B cell (primary cell): ENCODE measurements at regions not wholly inside any gene's neighbourhood (a gene's known extent, or its start where the extent isn't known, plus 50 kb on each side); places are given as distances from the start of the nearest gene placed in this dataset.

ENCODE experiments used
- ATAC-seq: fragments of 200-7000 bp; cut with Tn5 transposase; one replicate; pipeline ENCODE4 v1.10.0; 2021; ENCODE audit warnings: low read depth, mild to moderate bottlenecking, moderate number of reproducible peaks, moderate library complexity
- CTCF ChIA-PET: fragments of 350-600 bp; sonication (Branson Sonifier 250); formaldehyde crosslinking; loops from one replicate; lab custom pipeline; 2021; ENCODE audit warnings: antibody characterized with exemption, inconsistent platforms; lab: Charles Lee
- POLR2A ChIA-PET: fragments of 350-600 bp; sonication (Branson Sonifier 250); formaldehyde crosslinking; loops from one replicate; lab custom pipeline; 2021; ENCODE audit warnings: antibody characterized with exemption; lab: Charles Lee
- DNase-seq: peaks from one replicate; pipeline ENCODE4 v3.0.0; 2013
- H2AFZ ChIP-seq: 2 replicates; pipeline ENCODE4 v1.6.1; 2012; ENCODE audit warnings: mild to moderate bottlenecking, low read depth, low read length; ENCODE audit not compliant: insufficient read depth, poor library complexity, severe bottlenecking
- H3K27ac ChIP-seq, 2 donors: 1 replicate in 1 of 2; 2 replicates in 1 of 2; pipeline ENCODE4 v1.5.1; 2012 to 2013; ENCODE audit warnings: low read length in 2 of 2, mild to moderate bottlenecking in 2 of 2, moderate library complexity in 1 of 2
- H3K27me3 ChIP-seq, 4 experiments: fragments of 200-600 bp in 1 of 4; sonication (generic) in 1 of 4; replicated peaks in 1 of 4; 1 replicate in 2 of 4; 2 replicates in 2 of 4; pipeline versions ENCODE4 v1.6.1 to v1.7.0; 2013 to 2016; ENCODE audit warnings: low read length in 3 of 4, mild to moderate bottlenecking in 2 of 4, mixed read lengths in 1 of 4, moderate library complexity in 1 of 4; ENCODE audit not compliant: insufficient read depth in 4 of 4, control insufficient read depth in 3 of 4; ENCODE audit errors: control extremely low read depth in 1 of 4
- H3K36me3 ChIP-seq, 2 experiments: replicated peaks in 1 of 2; 1 replicate in 1 of 2; 2 replicates in 1 of 2; pipeline versions ENCODE4 v1.6.1 to v1.7.1; 2013; ENCODE audit warnings: low read length in 1 of 2; ENCODE audit not compliant: insufficient read depth in 2 of 2, control insufficient read depth in 1 of 2; ENCODE audit errors: control extremely low read depth in 1 of 2, extremely low read depth in 1 of 2
- H3K4me1 ChIP-seq, 2 donors: fragments of 200-600 bp in 1 of 2; sonication (generic) in 1 of 2; 1 replicate in 1 of 2; 2 replicates in 1 of 2; pipeline versions ENCODE4 v1.5.1 to v1.6.1; 2013 to 2017; ENCODE audit warnings: low read length in 2 of 2; ENCODE audit not compliant: control insufficient read depth in 2 of 2, insufficient read depth in 2 of 2
- H3K4me2 ChIP-seq: replicated peaks from 2 replicates; pipeline ENCODE3; 2012; ENCODE audit warnings: mild to moderate bottlenecking, low read depth, low read length; ENCODE audit not compliant: poor library complexity, severe bottlenecking
- H3K4me3 ChIP-seq, 5 experiments: fragments of 200-600 bp in 1 of 5; sonication (generic) in 1 of 5; 1 replicate in 3 of 5; 2 replicates in 2 of 5; pipeline versions ENCODE4 v1.5.1 to v1.7.0; 2011 to 2016; ENCODE audit warnings: low read length in 4 of 5, mild to moderate bottlenecking in 4 of 5, low read depth in 2 of 5, control low read depth in 1 of 5, moderate library complexity in 1 of 5; ENCODE audit not compliant: insufficient read depth in 1 of 5; ENCODE audit errors: control extremely low read depth in 1 of 5, extremely low read depth in 1 of 5
- H3K79me2 ChIP-seq: fragments of 200-600 bp; sonication (generic); one replicate; pipeline ENCODE4 v1.6.0; 2016; ENCODE audit warnings: low read length; ENCODE audit not compliant: control insufficient read depth, insufficient read depth
- H3K9ac ChIP-seq: fragments of 200-600 bp; sonication (generic); 2 replicates; pipeline ENCODE4 v1.6.1; 2017; ENCODE audit warnings: mild to moderate bottlenecking, low read length, moderate library complexity
- H3K9me3 ChIP-seq, 3 donors: one replicate each; pipeline versions ENCODE4 v1.6.1 to v1.7.1; 2013; ENCODE audit warnings: low read length in 2 of 3; ENCODE audit not compliant: control insufficient read depth in 2 of 3, insufficient read depth in 1 of 3; ENCODE audit errors: control extremely low read depth in 1 of 3
- H4K20me1 ChIP-seq: 2 replicates; pipeline ENCODE4 v1.6.0; 2012; ENCODE audit warnings: mild to moderate bottlenecking, low read length; ENCODE audit not compliant: insufficient read depth, control insufficient read depth, poor library complexity, severe bottlenecking
- H3K27ac Mint-ChIP-seq: one replicate; pipeline ENCODE4 v1.8.0; 2021; ENCODE audit warnings: mixed read lengths
- H3K27me3 Mint-ChIP-seq: one replicate; pipeline ENCODE4 v1.8.0; 2021; ENCODE audit warnings: mixed read lengths
- H3K4me1 Mint-ChIP-seq: one replicate; pipeline ENCODE4 v1.8.0; 2021; ENCODE audit warnings: mixed read lengths
- H3K4me3 Mint-ChIP-seq: one replicate; pipeline ENCODE4 v1.8.0; 2021; ENCODE audit warnings: mixed read lengths
- H3K9me3 Mint-ChIP-seq: one replicate; pipeline ENCODE4 v1.8.0; 2022; ENCODE audit warnings: mixed read lengths; ENCODE audit not compliant: insufficient read depth
- EZH2 ChIP-seq: IDR thresholded peaks from 2 replicates; pipeline ENCODE4 v1.6.1; 2012; ENCODE audit warnings: borderline replicate concordance, low read depth, mild to moderate bottlenecking, moderate library complexity, low read length; ENCODE audit not compliant: insufficient read depth, poor library complexity, severe bottlenecking
- WGBS: methylation state at CpG from one replicate; pipeline ENCODE4 v1.1.5; 2013; ENCODE audit warnings: missing lambda C conversion rate; ENCODE audit not compliant: insufficient coverage; 5-methylcytosine and 5-hydroxymethylcytosine counted together
- intact Hi-C: fragments of 100-400 bp; cut with micrococcal nuclease; formaldehyde crosslinking; loops from one replicate; pipeline ENCODE4 v1.10.0; 2022
- TF ChIP-seq, protein P1 (sequence below): fragments of 200-600 bp; IDR thresholded peaks from one replicate; pipeline ENCODE4 v1.8.0; 2022; ENCODE audit warnings: antibody characterized with exemption, mild to moderate bottlenecking

DNA sequence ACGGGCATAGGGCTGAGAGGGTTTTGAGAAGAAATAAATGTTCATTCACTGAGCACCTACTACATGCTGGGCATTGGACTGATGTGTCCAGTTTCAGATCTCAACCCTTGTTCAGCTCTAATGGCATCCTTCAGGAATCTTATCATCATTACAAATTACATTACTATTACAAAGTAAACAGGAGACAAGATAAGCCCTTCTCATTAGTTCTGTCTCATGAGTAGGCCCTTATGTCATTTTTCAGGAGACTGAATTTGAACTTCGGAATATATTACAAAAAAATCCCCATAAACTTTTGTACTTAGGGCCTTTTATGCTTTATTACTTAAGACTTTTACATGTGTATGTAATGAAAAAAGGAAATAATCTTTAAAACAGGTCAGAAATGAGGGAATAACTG is 289.7 kb downstream of the BAMBI start:
- Histone ChIP-seq H3K36me3 (no peaks in the 10 kb centered on the region), H2AFZ (no peak overlapping the region)
- no peak for TF ChIP-seq EZH2
- TF ChIP-seq, protein P1, sequence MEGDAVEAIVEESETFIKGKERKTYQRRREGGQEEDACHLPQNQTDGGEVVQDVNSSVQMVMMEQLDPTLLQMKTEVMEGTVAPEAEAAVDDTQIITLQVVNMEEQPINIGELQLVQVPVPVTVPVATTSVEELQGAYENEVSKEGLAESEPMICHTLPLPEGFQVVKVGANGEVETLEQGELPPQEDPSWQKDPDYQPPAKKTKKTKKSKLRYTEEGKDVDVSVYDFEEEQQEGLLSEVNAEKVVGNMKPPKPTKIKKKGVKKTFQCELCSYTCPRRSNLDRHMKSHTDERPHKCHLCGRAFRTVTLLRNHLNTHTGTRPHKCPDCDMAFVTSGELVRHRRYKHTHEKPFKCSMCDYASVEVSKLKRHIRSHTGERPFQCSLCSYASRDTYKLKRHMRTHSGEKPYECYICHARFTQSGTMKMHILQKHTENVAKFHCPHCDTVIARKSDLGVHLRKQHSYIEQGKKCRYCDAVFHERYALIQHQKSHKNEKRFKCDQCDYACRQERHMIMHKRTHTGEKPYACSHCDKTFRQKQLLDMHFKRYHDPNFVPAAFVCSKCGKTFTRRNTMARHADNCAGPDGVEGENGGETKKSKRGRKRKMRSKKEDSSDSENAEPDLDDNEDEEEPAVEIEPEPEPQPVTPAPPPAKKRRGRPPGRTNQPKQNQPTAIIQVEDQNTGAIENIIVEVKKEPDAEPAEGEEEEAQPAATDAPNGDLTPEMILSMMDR, result no peak

DNA sequence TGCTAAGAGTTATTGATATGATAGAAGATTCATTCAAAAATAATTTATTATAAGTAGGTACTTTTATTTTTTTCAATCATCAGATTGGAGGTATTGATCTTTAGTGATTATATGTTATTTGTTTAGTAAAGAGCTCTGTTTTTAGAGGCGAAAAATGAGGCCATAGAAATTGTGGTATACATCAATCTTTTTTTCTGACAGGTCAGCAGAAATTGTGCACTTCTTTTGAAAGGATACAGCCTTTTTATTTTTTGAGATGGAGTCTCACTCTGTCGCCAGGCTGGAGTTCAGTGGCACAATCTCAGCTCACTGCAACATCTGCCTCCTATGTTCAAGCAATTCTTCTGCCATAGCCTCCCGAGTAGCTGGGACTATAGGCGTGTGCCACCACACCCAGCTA is 292.1 kb downstream of the BAMBI start:
- Histone ChIP-seq H3K4me1 (no peaks in the 10 kb centered on the region), H3K9ac (no peak overlapping the region), H3K79me2 (no peaks in the 10 kb centered on the region), H3K36me3 (no peaks in the 10 kb centered on the region), H3K9me3 (peaks cover 0 to 4% (median 0%) of the 10 kb centered on the region in 3 donors), H3K27ac (no peak overlapping the region), H3K4me3 (no peak overlapping the region), H3K4me2 (no peak overlapping the region), H4K20me1 (no peaks in the 10 kb centered on the region), H2AFZ (no peak overlapping the region), H3K27me3 (no peaks in the 10 kb centered on the region)
- WGBS, result 90% methylated on average over 2 of the region's 4 CpGs
- Mint-ChIP-seq H3K27ac (no peak overlapping the region), H3K9me3 (no peaks in the 10 kb centered on the region), H3K27me3 (no peaks in the 10 kb centered on the region), H3K4me1 (no peaks in the 10 kb centered on the region), H3K4me3 (no peak overlapping the region)
- DNase-seq (no peak), ATAC-seq (no peak)
- intact Hi-C loops, result no loop called here
- POLR2A ChIA-PET, result no interaction called here
- CTCF ChIA-PET, result interaction anchor here (1.0 kb wide), 1 partner anchor 305 kb away, joined by 3 read pairs; no protein-coding TSS in a partner anchor
- TF ChIP-seq, protein P1, result no peak

More for the DNA sequence above, 289.7 kb downstream of the BAMBI start:
- H3K4me1 ChIP-seq, result no peaks in the 10 kb centered on the region
- no peaks in the 10 kb centered on the region for H3K9me3 ChIP-seq
- H3K27ac ChIP-seq, result no peak overlapping the region
- POLR2A ChIA-PET, result no interaction called here
- H3K27me3 ChIP-seq, result no peaks in the 10 kb centered on the region
- Mint-ChIP-seq H3K9me3 (no peaks in the 10 kb centered on the region), H3K27ac (no peak overlapping the region), H3K27me3 (no peaks in the 10 kb centered on the region), H3K4me3 (no peak overlapping the region), H3K4me1 (no peaks in the 10 kb centered on the region)
- intact Hi-C loops, result no loop called here
- H3K4me3 ChIP-seq, result no peak overlapping the region
- CTCF ChIA-PET, result no interaction called here
- DNase-seq, result no peak
- no peaks in the 10 kb centered on the region for H3K79me2 ChIP-seq
- H3K4me2 ChIP-seq, result no peak overlapping the region
- no peaks in the 10 kb centered on the region for H4K20me1 ChIP-seq
- no peak for ATAC-seq
- WGBS, result no CpG with 5 or more reads among the region's 2 CpGs
- H3K9ac ChIP-seq, result no peak overlapping the region
